ENCODE measurements at regions not wholly inside any gene's neighbourhood (a gene's known extent, or its start where the extent isn't known, plus 50 kb on each side); places are given as distances from the start of the nearest gene placed in this dataset.

DNA sequence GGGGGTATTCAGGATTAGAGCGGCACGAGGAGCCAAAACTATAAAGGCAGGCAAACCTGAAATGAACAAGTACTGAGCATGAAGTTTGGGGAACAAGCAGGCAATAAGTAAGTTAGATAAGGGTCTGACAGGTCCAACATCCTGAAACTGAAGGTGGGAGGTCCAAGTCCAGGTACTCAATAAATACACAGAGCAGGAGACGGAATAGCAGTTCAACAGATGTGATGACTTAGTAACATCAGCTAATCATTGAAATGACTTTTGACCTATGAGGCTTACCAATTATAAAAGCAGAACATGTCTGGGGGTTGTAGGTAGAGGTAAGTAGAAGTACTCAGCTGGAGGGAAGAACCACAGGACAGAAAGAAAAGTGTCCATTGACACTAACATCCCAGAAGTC is 132.8 kb upstream of the PDZRN3 start:
- TF ChIP-seq, protein P1, sequence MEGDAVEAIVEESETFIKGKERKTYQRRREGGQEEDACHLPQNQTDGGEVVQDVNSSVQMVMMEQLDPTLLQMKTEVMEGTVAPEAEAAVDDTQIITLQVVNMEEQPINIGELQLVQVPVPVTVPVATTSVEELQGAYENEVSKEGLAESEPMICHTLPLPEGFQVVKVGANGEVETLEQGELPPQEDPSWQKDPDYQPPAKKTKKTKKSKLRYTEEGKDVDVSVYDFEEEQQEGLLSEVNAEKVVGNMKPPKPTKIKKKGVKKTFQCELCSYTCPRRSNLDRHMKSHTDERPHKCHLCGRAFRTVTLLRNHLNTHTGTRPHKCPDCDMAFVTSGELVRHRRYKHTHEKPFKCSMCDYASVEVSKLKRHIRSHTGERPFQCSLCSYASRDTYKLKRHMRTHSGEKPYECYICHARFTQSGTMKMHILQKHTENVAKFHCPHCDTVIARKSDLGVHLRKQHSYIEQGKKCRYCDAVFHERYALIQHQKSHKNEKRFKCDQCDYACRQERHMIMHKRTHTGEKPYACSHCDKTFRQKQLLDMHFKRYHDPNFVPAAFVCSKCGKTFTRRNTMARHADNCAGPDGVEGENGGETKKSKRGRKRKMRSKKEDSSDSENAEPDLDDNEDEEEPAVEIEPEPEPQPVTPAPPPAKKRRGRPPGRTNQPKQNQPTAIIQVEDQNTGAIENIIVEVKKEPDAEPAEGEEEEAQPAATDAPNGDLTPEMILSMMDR (IDR thresholded peaks at IDR 0.05; ENCODE audit: low read depth, low read length, poor library complexity, severe bottlenecking) = no peak
- TF ChIP-seq EZH2phosphoT487 (IDR thresholded peaks at IDR 0.05; ENCODE audit: borderline replicate concordance, low read length) = no peak
